GM10248 (cell line): ENCODE measurements at regions not wholly inside any gene's neighbourhood (a gene's known extent, or its start where the extent isn't known, plus 50 kb on each side); places are given as distances from the start of the nearest gene placed in this dataset.
A peak's percentile ranks its signal among the peaks of the same experiment; 100 is the strongest.
"Not testable (repeated sequence)": the region's sequence is repeated elsewhere in the genome, so short reads cannot be mapped to it uniquely, and the experiment has no call there.

Experiments used
- CTCF ChIA-PET: fragments of 300-600 bp; sonication (Branson Sonifier 250); formaldehyde crosslinking; extraction: SDS; loops from one replicate; lab custom pipeline; 2021; ENCODE audit warnings: antibody characterized with exemption; lab: Yijun Ruan, JAX
- POLR2A ChIA-PET: fragments of 350-650 bp; sonication (Branson Sonifier 250); formaldehyde crosslinking; extraction: SDS; loops from one replicate; lab custom pipeline; 2020; ENCODE audit warnings: antibody characterized with exemption; lab: Yijun Ruan, JAX
- DNase-seq: peaks from one replicate; pipeline ENCODE4 v3.0.0; 2012; ENCODE audit errors: extremely low spot score
- CTCF ChIP-seq: IDR thresholded peaks from 2 replicates; pipeline ENCODE4 v1.5.1; 2012; ENCODE audit warnings: mild to moderate bottlenecking, low read depth; ENCODE audit errors: extremely low read depth, missing control alignments, control extremely low read depth

GRCh38 chr18:4781873-4782272, 326.8 kb upstream of the DLGAP1 start:
- POLR2A ChIA-PET = no interaction called here
- CTCF ChIA-PET = interaction anchor here (1.5 to 1.6 kb wide), 2 partner anchors 18 to 30 kb away, joined by 4 read pairs; no protein-coding TSS in a partner anchor
- no peak for DNase-seq
- TF ChIP-seq CTCF = no peak

GRCh38 chr18:4765401-4765800, 310.3 kb upstream of the DLGAP1 start:
- CTCF ChIA-PET = no interaction called here

GRCh38 chr18:4762330-4762729, 307.2 kb upstream of the DLGAP1 start:
- TF ChIP-seq CTCF = no peak
- POLR2A ChIA-PET = no interaction called here
- CTCF ChIA-PET = interaction anchor here (2.0 kb wide), 1 partner anchor 10 kb away, joined by 4 read pairs; no protein-coding TSS in a partner anchor
- DNase-seq = no peak

More at GRCh38 chr18:4765401-4765800, 310.3 kb upstream of the DLGAP1 start:
- no peak for DNase-seq
- TF ChIP-seq CTCF = no peak
- POLR2A ChIA-PET = no interaction called here

- TF ChIP-seq CTCF = no peak
- CTCF ChIA-PET = interaction anchor here (1.1 kb wide), 2 partner anchors 11 kb away, joined by 3 read pairs; no protein-coding TSS in a partner anchor
- no peak for DNase-seq
- POLR2A ChIA-PET = no interaction called here
Measured at GRCh38 chr18:4758980-4759379, 303.9 kb upstream of the DLGAP1 start.

- POLR2A ChIA-PET = no interaction called here
- DNase-seq = peak; percentile 19
- TF ChIP-seq CTCF = no peak
- CTCF ChIA-PET = interaction anchor here (1.2 kb wide), 1 partner anchor 14 kb away, joined by 3 read pairs; no protein-coding TSS in a partner anchor
Measured at GRCh38 chr18:4755848-4756247, 300.7 kb upstream of the DLGAP1 start.

- DNase-seq, POLR2A ChIA-PET, CTCF ChIA-PET: not testable (repeated sequence)
Measured at GRCh38 chr18:4753151-4753550, 298.0 kb upstream of the DLGAP1 start.

GRCh38 chr18:4751523-4751922, 296.4 kb upstream of the DLGAP1 start:
- POLR2A ChIA-PET = no interaction called here

More at GRCh38 chr18:4751523-4751922, 296.4 kb upstream of the DLGAP1 start:
- no peak for DNase-seq
- TF ChIP-seq CTCF = no peak
- CTCF ChIA-PET = interaction anchor here (1.1 to 1.6 kb wide), 2 partner anchors 10 to 30 kb away, joined by 4 read pairs; no protein-coding TSS in a partner anchor
